HG02840 (cell line): ENCODE measurements at regions not wholly inside any gene's neighbourhood (a gene's known extent, or its start where the extent isn't known, plus 50 kb on each side); places are given as distances from the start of the nearest gene placed in this dataset.
"Not testable (repeated sequence)": the region's sequence is repeated elsewhere in the genome, so short reads cannot be mapped to it uniquely, and the experiment has no call there.

Experiments used
- ATAC-seq: cut with Tn5 transposase; IDR thresholded peaks from one replicate; pipeline ENCODE4 v1.9.1; 2021; ENCODE audit warnings: mild to moderate bottlenecking, moderate library complexity, moderate number of reproducible peaks; ENCODE audit not compliant: unreplicated experiment, low FRiP score

DNA sequence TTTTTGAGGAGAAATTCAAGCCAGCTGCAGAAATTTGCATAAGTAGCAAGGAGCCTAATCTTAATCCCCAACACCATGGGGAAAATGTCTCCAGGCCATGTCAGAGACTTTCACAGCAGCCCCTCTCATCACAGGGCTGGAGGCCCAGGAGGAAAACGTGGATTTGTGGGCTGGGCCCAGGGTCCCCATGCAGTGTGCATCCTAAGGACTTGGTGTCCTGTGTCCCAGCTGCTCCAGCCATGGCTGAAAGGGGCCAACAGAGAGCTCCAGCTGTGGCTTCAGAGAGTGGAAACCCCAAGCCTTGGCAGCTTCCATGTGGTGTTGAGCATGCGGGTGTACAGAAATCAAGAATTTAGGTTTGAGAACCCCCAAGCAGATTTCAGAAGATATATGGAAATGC, 1662.2 kb upstream of the CELF4 start:
- not testable (repeated sequence) for ATAC-seq

- no peak for ATAC-seq
These were observed 1659.8 kb upstream of the CELF4 start for GRCh38 chr18:39225373-39225772.

DNA sequence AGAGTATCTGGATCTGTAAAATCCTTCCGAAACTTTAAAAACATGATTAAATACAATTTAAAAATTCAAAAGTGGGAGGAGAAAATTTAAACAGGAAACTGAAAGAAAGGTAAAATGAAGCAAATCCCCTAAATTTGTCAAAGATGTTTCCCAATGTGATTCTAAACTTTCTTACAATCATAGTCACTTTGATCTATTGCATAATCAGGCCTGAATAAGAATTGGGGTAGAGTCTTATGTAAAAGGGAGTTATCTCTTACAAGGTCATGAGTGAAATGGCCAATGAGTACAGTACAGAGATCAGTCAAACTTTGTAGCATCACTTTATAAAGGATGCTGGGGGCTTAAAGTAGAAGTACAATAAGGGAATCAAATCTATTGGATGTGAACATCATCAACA, 1657.7 kb upstream of the CELF4 start:
- no peak for ATAC-seq

- no peak for ATAC-seq
These were observed 1650.3 kb upstream of the CELF4 start for GRCh38 chr18:39215920-39216319.

DNA sequence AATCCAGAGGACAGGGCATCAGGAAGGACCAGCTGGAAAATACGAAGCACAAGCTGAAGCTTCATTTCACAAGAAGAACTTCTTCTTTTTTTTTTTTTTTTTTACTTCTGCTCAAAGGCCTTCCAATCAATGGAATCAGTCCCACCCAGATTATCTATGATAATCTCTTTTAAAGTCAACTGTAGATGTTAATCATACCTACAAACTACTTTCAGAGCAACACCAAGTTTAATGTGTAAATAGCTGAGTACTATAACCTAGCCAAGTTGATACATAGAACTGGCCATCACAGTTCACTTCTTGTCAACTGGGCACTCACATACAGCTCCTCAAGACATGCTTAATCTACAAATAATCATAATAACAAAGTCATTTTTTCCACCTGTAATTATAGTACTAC, 1645.9 kb upstream of the CELF4 start:
- no peak for ATAC-seq

DNA sequence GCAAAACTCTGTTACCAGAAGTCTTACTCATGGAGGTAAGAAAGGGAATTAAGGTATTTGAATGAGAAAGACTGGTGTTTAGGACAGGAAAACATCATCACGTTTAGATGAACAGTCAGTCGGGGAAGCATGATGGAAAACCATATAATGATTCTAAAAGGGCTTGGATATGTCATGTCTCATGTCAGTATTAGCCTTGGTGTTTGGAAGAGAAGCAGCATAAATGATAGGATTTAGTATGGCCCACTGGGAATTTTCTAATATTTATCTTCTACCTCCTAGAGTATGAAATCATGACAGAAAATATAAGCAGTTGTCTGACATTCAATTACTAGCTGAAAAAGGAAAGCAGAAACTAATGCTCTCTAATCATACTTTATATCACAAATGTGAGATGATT, 1643.6 kb upstream of the CELF4 start:
- ATAC-seq: no peak

GRCh38 chr18:39208729-39209128, 1643.1 kb upstream of the CELF4 start:
- no peak for ATAC-seq

- no peak for ATAC-seq
These were observed 1642.6 kb upstream of the CELF4 start for GRCh38 chr18:39208190-39208589.

DNA sequence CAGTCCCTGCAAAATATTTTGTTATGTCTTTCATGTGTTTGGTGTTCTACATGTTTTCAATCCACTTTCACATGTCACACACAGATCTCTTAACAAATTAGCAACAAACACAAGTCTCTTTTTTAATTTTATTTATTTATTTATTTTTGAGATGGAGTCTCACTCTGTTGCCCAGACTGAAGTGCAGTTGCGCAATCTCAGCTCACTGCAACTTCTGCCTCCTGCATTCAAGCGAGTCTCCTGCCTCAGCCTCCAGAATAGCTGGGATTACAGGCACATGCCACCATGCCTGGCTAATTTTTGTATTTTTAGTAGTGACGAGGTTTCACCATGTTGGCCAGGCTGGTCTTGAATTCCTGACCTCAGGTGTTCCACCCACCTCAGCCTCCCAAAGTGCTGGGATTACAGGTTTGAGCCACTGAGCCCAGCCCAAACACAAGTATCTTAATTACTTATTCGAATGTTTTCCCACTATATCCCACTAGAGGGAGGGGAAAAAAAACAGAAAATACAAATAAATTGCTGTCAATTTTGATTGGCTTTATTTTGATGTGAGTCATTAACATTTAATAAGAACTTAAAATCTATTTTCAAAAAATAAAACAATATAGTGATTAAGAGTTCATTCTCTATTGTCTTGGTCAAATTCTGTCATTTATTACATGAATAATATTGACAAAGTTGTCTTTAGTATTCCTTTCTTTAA, 1641.0 kb upstream of the CELF4 start:
- ATAC-seq: not testable (repeated sequence)

- no peak for ATAC-seq
These were observed 1640.1 kb upstream of the CELF4 start for GRCh38 chr18:39205565-39206195.

GRCh38 chr18:39200153-39200552, 1634.6 kb upstream of the CELF4 start:
- no peak for ATAC-seq

DNA sequence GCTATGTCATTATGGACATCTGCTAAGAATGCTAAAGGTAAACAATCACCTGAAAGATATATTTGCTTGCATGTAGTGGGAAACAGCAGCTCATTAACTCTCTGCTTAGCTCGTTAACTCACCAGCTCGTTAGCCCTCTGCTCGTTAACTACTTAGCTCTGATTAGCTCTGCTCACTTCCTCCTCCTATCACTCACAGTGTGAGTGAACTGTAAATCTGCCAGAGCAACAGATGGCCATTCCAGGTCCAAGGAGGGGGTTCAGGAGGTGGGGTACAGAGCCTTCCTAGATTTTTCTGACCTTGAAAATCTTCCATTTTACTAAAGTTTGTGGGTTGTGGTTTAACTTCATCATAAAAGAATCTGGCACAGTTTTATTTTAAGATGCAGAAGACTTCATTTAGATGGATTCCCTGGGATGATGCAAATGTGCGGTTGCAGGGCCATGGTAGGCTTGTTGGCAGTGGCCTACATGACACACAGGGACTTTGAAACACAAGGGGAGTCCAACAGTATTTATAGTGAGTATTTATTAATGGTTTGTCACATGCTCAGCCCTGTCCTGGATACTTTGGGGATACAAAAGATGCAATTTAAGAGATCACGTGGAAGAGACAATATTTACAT, 1633.7 kb upstream of the CELF4 start:
- ATAC-seq: no peak

DNA sequence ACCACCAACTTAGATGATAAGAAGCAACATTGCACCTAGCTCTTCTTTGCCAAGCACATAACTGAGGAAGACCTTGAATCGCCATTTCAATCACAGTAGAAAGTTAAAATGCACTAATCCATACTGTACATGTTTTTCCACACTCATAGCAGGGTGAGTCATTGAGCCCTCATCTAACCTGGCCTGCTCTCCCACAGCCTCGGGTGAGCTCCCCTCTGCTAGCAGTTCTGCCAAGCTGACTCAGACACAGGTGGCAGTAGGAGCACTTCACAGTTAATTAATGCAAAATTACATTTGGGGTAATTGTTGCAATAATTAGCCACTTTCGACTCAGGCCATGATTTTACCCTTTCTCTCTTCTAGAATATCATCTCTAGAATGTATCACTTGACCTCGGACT, 1632.8 kb upstream of the CELF4 start:
- no peak for ATAC-seq

DNA sequence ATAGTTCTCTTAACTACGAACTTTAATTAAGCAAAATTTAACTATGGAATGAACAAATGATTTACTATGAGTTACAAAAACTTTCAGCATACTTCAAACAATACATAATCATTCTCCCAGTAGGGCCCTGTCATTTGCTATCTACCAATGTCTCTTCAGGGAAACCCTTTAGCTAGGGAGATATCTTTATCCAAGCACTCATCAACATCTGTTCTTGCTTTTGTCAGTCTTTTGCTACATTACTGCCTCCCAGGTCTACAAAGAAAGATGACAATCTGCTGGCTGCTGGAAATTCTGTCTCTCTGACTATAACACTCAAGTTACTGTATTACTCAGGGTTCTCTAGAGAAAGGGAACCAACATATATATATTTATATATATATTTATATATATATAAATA, 1626.3 kb upstream of the CELF4 start:
- no peak for ATAC-seq

- no peak for ATAC-seq
These were observed 1625.5 kb upstream of the CELF4 start for GRCh38 chr18:39191058-39191457.

DNA sequence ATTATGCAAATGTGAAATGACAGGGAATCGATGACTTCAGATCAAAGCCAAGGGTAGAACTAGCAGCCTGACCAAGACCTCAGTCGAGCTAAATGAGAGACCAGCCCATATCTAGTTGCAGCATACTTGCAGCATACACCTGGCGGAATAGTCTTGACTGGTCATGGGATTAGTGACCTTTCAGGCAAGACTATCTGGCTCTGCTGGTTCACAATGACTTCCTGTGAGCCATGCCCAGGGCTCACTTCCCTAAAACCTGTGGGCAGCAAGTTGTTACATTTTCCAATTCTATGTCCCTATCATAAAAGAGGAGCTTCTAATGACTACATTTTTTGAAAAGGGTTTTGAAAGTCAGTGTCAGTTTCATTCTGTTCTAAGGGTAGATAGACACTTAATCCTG, 1624.9 kb upstream of the CELF4 start:
- ATAC-seq: no peak

DNA sequence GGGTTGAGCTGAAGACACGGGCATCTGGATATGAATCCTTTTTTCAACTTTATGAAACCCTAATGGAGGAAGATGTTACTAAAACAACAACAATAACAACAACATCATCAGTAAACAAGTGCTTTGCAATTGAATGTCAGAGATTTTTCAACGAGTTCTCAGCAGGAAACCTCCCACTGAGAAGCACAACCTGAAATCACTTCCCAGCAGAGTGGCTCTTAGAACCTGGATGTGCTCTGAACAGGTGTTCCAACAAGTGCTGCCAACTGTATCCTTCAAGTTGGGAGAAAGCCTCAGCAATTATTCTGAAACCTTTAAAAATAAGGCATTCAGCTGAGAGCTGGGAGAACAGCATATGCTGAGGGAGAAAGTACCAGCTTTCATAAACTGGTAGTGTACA, 1622.7 kb upstream of the CELF4 start:
- ATAC-seq: no peak

DNA sequence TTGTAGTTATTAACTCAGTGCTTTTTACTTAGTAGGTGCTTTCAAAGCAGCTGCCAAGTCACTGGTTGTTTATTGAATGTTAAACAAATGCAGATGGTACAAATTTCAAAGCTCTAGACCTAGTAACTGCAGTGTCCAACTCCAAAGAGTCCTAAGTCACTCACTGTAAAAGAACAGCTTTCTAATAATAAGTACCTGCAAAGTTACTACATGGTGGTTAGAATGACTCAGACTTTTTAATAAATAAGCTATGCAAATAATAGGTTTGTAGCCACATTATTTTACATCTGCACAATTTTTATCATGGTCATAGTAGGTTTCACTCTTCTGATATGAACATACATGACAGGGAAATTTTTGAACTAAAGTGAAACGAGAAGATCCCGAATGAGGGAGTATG, 1620.4 kb upstream of the CELF4 start:
- no peak for ATAC-seq

- ATAC-seq: no peak
These were observed 1618.6 kb upstream of the CELF4 start for GRCh38 chr18:39184176-39184575.

- ATAC-seq: no peak
These were observed 1612.6 kb upstream of the CELF4 start for GRCh38 chr18:39178166-39178565.

DNA sequence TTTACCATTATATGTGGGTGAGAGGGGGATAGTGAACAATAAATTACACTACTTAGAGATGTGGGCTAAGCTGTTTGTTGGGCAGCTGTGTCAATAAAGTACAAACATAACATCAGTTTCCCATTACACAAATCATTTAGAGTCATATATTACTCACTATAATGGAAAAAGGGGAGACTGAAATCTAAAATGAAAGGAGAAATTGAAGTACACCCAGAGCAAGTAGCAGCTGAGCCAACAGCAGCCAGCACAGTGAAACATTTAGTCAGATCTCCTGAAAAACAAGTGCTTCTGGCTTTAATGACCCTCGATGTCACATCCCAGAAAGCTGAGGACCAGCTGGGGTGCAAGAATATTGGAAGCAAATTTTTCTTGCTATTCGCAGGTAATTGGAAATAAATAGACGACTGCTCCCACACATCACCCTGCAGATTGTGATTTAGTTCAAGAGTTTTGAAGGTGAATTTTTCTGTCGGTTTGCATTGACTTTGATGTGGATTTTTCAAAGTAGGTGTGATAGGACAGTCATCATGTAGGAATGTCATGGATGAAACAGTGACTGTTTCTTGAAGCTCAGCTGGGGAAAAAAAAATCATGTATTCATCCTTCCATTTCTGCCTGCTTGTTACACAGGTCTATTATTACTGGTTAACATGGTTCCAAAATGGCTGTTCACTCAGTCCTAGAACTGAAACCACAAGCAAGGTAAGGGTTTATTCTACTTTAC, 1607.3 kb upstream of the CELF4 start:
- ATAC-seq: no peak
